ENCODE measurements at regions not wholly inside any gene's neighbourhood (a gene's known extent, or its start where the extent isn't known, plus 50 kb on each side); places are given as distances from the start of the nearest gene placed in this dataset.

- TF ChIP-seq CTCF (IDR thresholded peaks at IDR 0.05) (no peak), POLR2A (IDR thresholded peaks at IDR 0.05) (no peak)
Measured at GRCh38 chr2:237260039-237260620, 153.8 kb downstream of the COL6A3 start.

Measured in uterus (tissue), 2 donors.